ENCODE measurements at regions not wholly inside any gene's neighbourhood (a gene's known extent, or its start where the extent isn't known, plus 50 kb on each side); places are given as distances from the start of the nearest gene placed in this dataset.

GRCh38 chr16:9522614-9523013 is 431.2 kb downstream of the HAPSTR1 start:
- TF ChIP-seq TCF12 (IDR thresholded peaks at IDR 0.05; ENCODE audit: low read depth) (no peak), RAD21 (IDR thresholded peaks at IDR 0.05; ENCODE audit: low read depth) (no peak), MAX (IDR thresholded peaks at IDR 0.05) (no peak), TEAD4 (IDR thresholded peaks at IDR 0.05) (no peak), TAF1 (IDR thresholded peaks at IDR 0.05; ENCODE audit: low read depth) (no peak), YY1 (IDR thresholded peaks at IDR 0.05; ENCODE audit: low read depth) (no peak), FOXM1 (IDR thresholded peaks at IDR 0.05; ENCODE audit: borderline replicate concordance, low read depth) (no peak), ZBTB7A (IDR thresholded peaks at IDR 0.05; ENCODE audit: low read depth) (no peak), CEBPB (IDR thresholded peaks at IDR 0.05) (no peak), CREB1 (IDR thresholded peaks at IDR 0.05; ENCODE audit: low read depth) (no peak)
- TF ChIP-seq, protein P1, sequence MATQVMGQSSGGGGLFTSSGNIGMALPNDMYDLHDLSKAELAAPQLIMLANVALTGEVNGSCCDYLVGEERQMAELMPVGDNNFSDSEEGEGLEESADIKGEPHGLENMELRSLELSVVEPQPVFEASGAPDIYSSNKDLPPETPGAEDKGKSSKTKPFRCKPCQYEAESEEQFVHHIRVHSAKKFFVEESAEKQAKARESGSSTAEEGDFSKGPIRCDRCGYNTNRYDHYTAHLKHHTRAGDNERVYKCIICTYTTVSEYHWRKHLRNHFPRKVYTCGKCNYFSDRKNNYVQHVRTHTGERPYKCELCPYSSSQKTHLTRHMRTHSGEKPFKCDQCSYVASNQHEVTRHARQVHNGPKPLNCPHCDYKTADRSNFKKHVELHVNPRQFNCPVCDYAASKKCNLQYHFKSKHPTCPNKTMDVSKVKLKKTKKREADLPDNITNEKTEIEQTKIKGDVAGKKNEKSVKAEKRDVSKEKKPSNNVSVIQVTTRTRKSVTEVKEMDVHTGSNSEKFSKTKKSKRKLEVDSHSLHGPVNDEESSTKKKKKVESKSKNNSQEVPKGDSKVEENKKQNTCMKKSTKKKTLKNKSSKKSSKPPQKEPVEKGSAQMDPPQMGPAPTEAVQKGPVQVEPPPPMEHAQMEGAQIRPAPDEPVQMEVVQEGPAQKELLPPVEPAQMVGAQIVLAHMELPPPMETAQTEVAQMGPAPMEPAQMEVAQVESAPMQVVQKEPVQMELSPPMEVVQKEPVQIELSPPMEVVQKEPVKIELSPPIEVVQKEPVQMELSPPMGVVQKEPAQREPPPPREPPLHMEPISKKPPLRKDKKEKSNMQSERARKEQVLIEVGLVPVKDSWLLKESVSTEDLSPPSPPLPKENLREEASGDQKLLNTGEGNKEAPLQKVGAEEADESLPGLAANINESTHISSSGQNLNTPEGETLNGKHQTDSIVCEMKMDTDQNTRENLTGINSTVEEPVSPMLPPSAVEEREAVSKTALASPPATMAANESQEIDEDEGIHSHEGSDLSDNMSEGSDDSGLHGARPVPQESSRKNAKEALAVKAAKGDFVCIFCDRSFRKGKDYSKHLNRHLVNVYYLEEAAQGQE (IDR thresholded peaks at IDR 0.05; ENCODE audit: low read depth) = no peak
- TF ChIP-seq, protein P2, sequence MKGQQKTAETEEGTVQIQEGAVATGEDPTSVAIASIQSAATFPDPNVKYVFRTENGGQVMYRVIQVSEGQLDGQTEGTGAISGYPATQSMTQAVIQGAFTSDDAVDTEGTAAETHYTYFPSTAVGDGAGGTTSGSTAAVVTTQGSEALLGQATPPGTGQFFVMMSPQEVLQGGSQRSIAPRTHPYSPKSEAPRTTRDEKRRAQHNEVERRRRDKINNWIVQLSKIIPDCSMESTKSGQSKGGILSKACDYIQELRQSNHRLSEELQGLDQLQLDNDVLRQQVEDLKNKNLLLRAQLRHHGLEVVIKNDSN (IDR thresholded peaks at IDR 0.05) = no peak

DNA sequence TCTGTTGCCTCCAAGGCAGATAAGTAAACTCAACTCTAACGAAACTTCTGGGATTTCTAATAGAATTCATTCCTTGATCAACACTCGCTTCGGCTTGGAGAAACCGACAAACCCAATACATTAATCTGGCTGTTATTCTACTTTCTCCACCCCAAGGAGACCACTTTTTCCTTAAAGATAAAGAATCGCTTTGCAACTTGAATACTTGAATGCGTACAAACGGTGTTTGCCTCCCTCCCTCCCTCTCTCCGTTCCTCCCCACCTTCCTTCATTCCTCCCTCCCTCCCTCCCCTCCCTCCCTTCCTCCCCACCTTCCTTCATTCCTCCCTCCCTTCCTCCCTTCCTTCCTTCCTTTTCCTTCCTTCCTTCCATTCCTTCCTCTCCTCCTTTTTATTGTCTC is 432.6 kb downstream of the HAPSTR1 start:
- no peak for TF ChIP-seq TCF12 (IDR thresholded peaks at IDR 0.05; ENCODE audit: low read depth)
- TF ChIP-seq TEAD4 (IDR thresholded peaks at IDR 0.05) = no peak
- no peak for TF ChIP-seq EGR1 (IDR thresholded peaks at IDR 0.05)
- TF ChIP-seq, protein P2 (IDR thresholded peaks at IDR 0.05) = no peak

- no peak for TF ChIP-seq YY1 (IDR thresholded peaks at IDR 0.05; ENCODE audit: low read depth)
- no peak for TF ChIP-seq CEBPB (IDR thresholded peaks at IDR 0.05)
- no peak for TF ChIP-seq TAF1 (IDR thresholded peaks at IDR 0.05; ENCODE audit: low read depth)
- TF ChIP-seq, protein P1 (IDR thresholded peaks at IDR 0.05; ENCODE audit: low read depth) = no peak
- TF ChIP-seq TEAD4 (IDR thresholded peaks at IDR 0.05) = no peak
- TF ChIP-seq RAD21 (IDR thresholded peaks at IDR 0.05; ENCODE audit: low read depth) = no peak
- no peak for TF ChIP-seq TCF12 (IDR thresholded peaks at IDR 0.05; ENCODE audit: low read depth)
- TF ChIP-seq MAX (IDR thresholded peaks at IDR 0.05) = no peak
- TF ChIP-seq EGR1 (IDR thresholded peaks at IDR 0.05) = no peak
- TF ChIP-seq NFIC (IDR thresholded peaks at IDR 0.05) = no peak
- TF ChIP-seq EP300 (IDR thresholded peaks at IDR 0.05; ENCODE audit: borderline replicate concordance) = no peak
- no peak for TF ChIP-seq ZBTB7A (IDR thresholded peaks at IDR 0.05; ENCODE audit: low read depth)
- no peak for TF ChIP-seq CREB1 (IDR thresholded peaks at IDR 0.05; ENCODE audit: low read depth)
These were observed 433.6 kb downstream of the HAPSTR1 start for GRCh38 chr16:9525037-9525436.

GRCh38 chr16:9526791-9527190 is 435.3 kb downstream of the HAPSTR1 start:
- TF ChIP-seq EP300 (IDR thresholded peaks at IDR 0.05; ENCODE audit: borderline replicate concordance) (no peak), TEAD4 (IDR thresholded peaks at IDR 0.05) (no peak), ZBTB7A (IDR thresholded peaks at IDR 0.05; ENCODE audit: low read depth) (no peak), MAX (IDR thresholded peaks at IDR 0.05) (no peak), CREB1 (IDR thresholded peaks at IDR 0.05; ENCODE audit: low read depth) (no peak), FOXM1 (IDR thresholded peaks at IDR 0.05; ENCODE audit: borderline replicate concordance, low read depth) (no peak), NFIC (IDR thresholded peaks at IDR 0.05) (no peak), TCF12 (IDR thresholded peaks at IDR 0.05; ENCODE audit: low read depth) (no peak), CEBPB (IDR thresholded peaks at IDR 0.05) (no peak), TAF1 (IDR thresholded peaks at IDR 0.05; ENCODE audit: low read depth) (no peak), EGR1 (IDR thresholded peaks at IDR 0.05) (no peak)
- TF ChIP-seq, protein P2 (IDR thresholded peaks at IDR 0.05) = no peak
- TF ChIP-seq, protein P1 (IDR thresholded peaks at IDR 0.05; ENCODE audit: low read depth) = no peak

Data from Ishikawa (cell line).